ENCODE measurements at regions not wholly inside any gene's neighbourhood (a gene's known extent, or its start where the extent isn't known, plus 50 kb on each side); places are given as distances from the start of the nearest gene placed in this dataset.

- Mint-ChIP-seq H3K9me3 (peaks cover 14 to 16% of the 10 kb centered on the region in 2 donors), H3K27me3 (no peaks in the 10 kb centered on the region), H3K4me3 (no peak overlapping the region), H3K4me1 (peaks cover 7% of the 10 kb centered on the region), H3K27ac (no peak overlapping the region)
- DNase-seq (peak in 1 of 2 donors; percentile 13), ATAC-seq (no peak)
These were observed 285.2 kb upstream of the GATB start for GRCh38 chr4:152045807-152046571.

- Mint-ChIP-seq H3K4me3 (no peak overlapping the region), H3K9me3 (peaks cover 14 to 16% of the 10 kb centered on the region in 2 donors)
- no peak for ATAC-seq
These were observed 284.6 kb upstream of the GATB start for GRCh38 chr4:152045449-152045806.

GRCh38 chr4:152044331-152045036 lies 283.7 kb upstream of the GATB start:
- ATAC-seq (no peak), DNase-seq (no peak)
- H3K27ac Mint-ChIP-seq, result no peak overlapping the region
- H3K4me3 Mint-ChIP-seq, result no peak overlapping the region
- peaks cover 10 to 13% of the 10 kb centered on the region in 2 donors for H3K9me3 Mint-ChIP-seq
- peaks cover 7% of the 10 kb centered on the region for H3K4me1 Mint-ChIP-seq
- no peaks in the 10 kb centered on the region for H3K27me3 Mint-ChIP-seq

More at GRCh38 chr4:152045449-152045806, 284.6 kb upstream of the GATB start:
- Mint-ChIP-seq H3K4me1 (peaks cover 7% of the 10 kb centered on the region), H3K27me3 (no peaks in the 10 kb centered on the region), H3K27ac (no peak overlapping the region)
- no peak for DNase-seq

GRCh38 chr4:152041295-152041694 lies 280.5 kb upstream of the GATB start:
- Mint-ChIP-seq H3K9me3 (peaks cover 7 to 11% of the 10 kb centered on the region in 2 donors), H3K4me1 (peaks cover 7% of the 10 kb centered on the region), H3K27me3 (no peaks in the 10 kb centered on the region), H3K27ac (no peak overlapping the region), H3K4me3 (no peak overlapping the region)
- no peak for ATAC-seq
- DNase-seq, result no peak

- ATAC-seq, result no peak
- DNase-seq, result no peak
- H3K4me1 Mint-ChIP-seq, result peaks cover 7% of the 10 kb centered on the region
- no peak overlapping the region for H3K4me3 Mint-ChIP-seq
- H3K27me3 Mint-ChIP-seq, result no peaks in the 10 kb centered on the region
- H3K27ac Mint-ChIP-seq, result peak overlapping the region in 1 of 2 donors; percentile 60
- peaks cover 7 to 11% of the 10 kb centered on the region in 2 donors for H3K9me3 Mint-ChIP-seq
These were observed 278.9 kb upstream of the GATB start for GRCh38 chr4:152039691-152040090.

GRCh38 chr4:152039023-152039481 lies 278.2 kb upstream of the GATB start:
- Mint-ChIP-seq H3K4me3 (no peak overlapping the region), H3K27me3 (no peaks in the 10 kb centered on the region), H3K27ac (no peak overlapping the region), H3K4me1 (peaks cover 7% of the 10 kb centered on the region), H3K9me3 (peaks cover 6 to 11% of the 10 kb centered on the region in 2 donors)
- ATAC-seq, result no peak
- no peak for DNase-seq

GRCh38 chr4:152038238-152038637 lies 277.4 kb upstream of the GATB start:
- peaks cover 0 to 8% of the 10 kb centered on the region in 2 donors for H3K9me3 Mint-ChIP-seq
- DNase-seq (no peak), ATAC-seq (no peak)
- no peak overlapping the region for H3K4me3 Mint-ChIP-seq
- H3K27me3 Mint-ChIP-seq, result no peaks in the 10 kb centered on the region
- H3K4me1 Mint-ChIP-seq, result peaks cover 7% of the 10 kb centered on the region
- H3K27ac Mint-ChIP-seq, result no peak overlapping the region

GRCh38 chr4:152037435-152037834 lies 276.6 kb upstream of the GATB start:
- ATAC-seq (no peak), DNase-seq (no peak)
- no peaks in the 10 kb centered on the region for H3K27me3 Mint-ChIP-seq
- H3K27ac Mint-ChIP-seq, result no peak overlapping the region
- no peaks in the 10 kb centered on the region for H3K9me3 Mint-ChIP-seq
- no peak overlapping the region for H3K4me3 Mint-ChIP-seq
- H3K4me1 Mint-ChIP-seq, result peaks cover 7% of the 10 kb centered on the region

GRCh38 chr4:152033621-152034020 lies 272.8 kb upstream of the GATB start:
- H3K4me1 Mint-ChIP-seq, result no peaks in the 10 kb centered on the region
- H3K27ac Mint-ChIP-seq, result no peak overlapping the region
- ATAC-seq, result no peak
- no peak for DNase-seq
- no peaks in the 10 kb centered on the region for H3K9me3 Mint-ChIP-seq
- H3K4me3 Mint-ChIP-seq, result no peak overlapping the region
- H3K27me3 Mint-ChIP-seq, result no peaks in the 10 kb centered on the region

GRCh38 chr4:152032722-152033131 lies 271.9 kb upstream of the GATB start:
- Mint-ChIP-seq H3K9me3 (no peaks in the 10 kb centered on the region), H3K27ac (no peak overlapping the region), H3K4me1 (no peaks in the 10 kb centered on the region), H3K27me3 (no peaks in the 10 kb centered on the region), H3K4me3 (no peak overlapping the region)
- DNase-seq, result no peak
- ATAC-seq, result no peak

GRCh38 chr4:152029631-152030030 lies 268.8 kb upstream of the GATB start:
- DNase-seq (no peak), ATAC-seq (no peak)
- H3K27me3 Mint-ChIP-seq, result no peaks in the 10 kb centered on the region
- H3K9me3 Mint-ChIP-seq, result no peaks in the 10 kb centered on the region
- no peaks in the 10 kb centered on the region for H3K4me1 Mint-ChIP-seq
- no peak overlapping the region for H3K27ac Mint-ChIP-seq
- no peak overlapping the region for H3K4me3 Mint-ChIP-seq

GRCh38 chr4:152028131-152028530 lies 267.3 kb upstream of the GATB start:
- Mint-ChIP-seq H3K4me1 (no peaks in the 10 kb centered on the region), H3K4me3 (no peak overlapping the region), H3K27me3 (no peaks in the 10 kb centered on the region), H3K27ac (no peak overlapping the region), H3K9me3 (no peaks in the 10 kb centered on the region)
- no peak for ATAC-seq
- no peak for DNase-seq

- DNase-seq (no peak), ATAC-seq (no peak)
- Mint-ChIP-seq H3K27me3 (no peaks in the 10 kb centered on the region), H3K9me3 (no peaks in the 10 kb centered on the region), H3K4me1 (no peaks in the 10 kb centered on the region), H3K27ac (no peak overlapping the region), H3K4me3 (no peak overlapping the region)
These were observed 264.1 kb upstream of the GATB start for GRCh38 chr4:152024881-152025280.

GRCh38 chr4:152023674-152024073 lies 262.9 kb upstream of the GATB start:
- H3K4me3 Mint-ChIP-seq, result no peak overlapping the region
- no peaks in the 10 kb centered on the region for H3K27me3 Mint-ChIP-seq
- no peak for DNase-seq
- no peak for ATAC-seq
- no peak overlapping the region for H3K27ac Mint-ChIP-seq
- no peaks in the 10 kb centered on the region for H3K4me1 Mint-ChIP-seq
- H3K9me3 Mint-ChIP-seq, result no peaks in the 10 kb centered on the region

GRCh38 chr4:152022543-152022942 lies 261.7 kb upstream of the GATB start:
- H3K27ac Mint-ChIP-seq, result no peak overlapping the region
- ATAC-seq (no peak), DNase-seq (no peak)
- no peaks in the 10 kb centered on the region for H3K27me3 Mint-ChIP-seq
- no peak overlapping the region for H3K4me3 Mint-ChIP-seq
- H3K4me1 Mint-ChIP-seq, result no peaks in the 10 kb centered on the region
- no peaks in the 10 kb centered on the region for H3K9me3 Mint-ChIP-seq

GRCh38 chr4:152021788-152022438 lies 261.1 kb upstream of the GATB start:
- H3K9me3 Mint-ChIP-seq, result no peaks in the 10 kb centered on the region
- H3K4me1 Mint-ChIP-seq, result no peaks in the 10 kb centered on the region
- no peak for DNase-seq
- H3K27me3 Mint-ChIP-seq, result no peaks in the 10 kb centered on the region
- H3K4me3 Mint-ChIP-seq, result no peak overlapping the region
- H3K27ac Mint-ChIP-seq, result no peak overlapping the region
- no peak for ATAC-seq

All from stimulated activated naive CD8-positive, alpha-beta T cell treated with anti-CD3 and anti-CD28 coated beads, Interleukin-15, amount 100 ng/mL, for 72 hours (primary cell).